SU-DHL-6 (cell line): ENCODE measurements at regions not wholly inside any gene's neighbourhood (a gene's known extent, or its start where the extent isn't known, plus 50 kb on each side); places are given as distances from the start of the nearest gene placed in this dataset.

Experiments
- H2AFZ ChIP-seq: fragments of 200-600 bp; sonication (generic); 2 replicates; pipeline ENCODE4 v1.6.1; 2014; ENCODE audit warnings: low read depth, mild to moderate bottlenecking, moderate library complexity, mixed read lengths, antibody characterized with exemption, low read length; ENCODE audit not compliant: severe bottlenecking
- H3F3A ChIP-seq: fragments of 200-600 bp; shearing (Covaris generic); 2 replicates; pipeline ENCODE4 v1.6.0; 2016; ENCODE audit warnings: antibody characterized with exemption, mild to moderate bottlenecking; ENCODE audit not compliant: insufficient read depth
- H3K27ac ChIP-seq: fragments of 200-600 bp; sonication (generic); 2 replicates; pipeline ENCODE4 v1.5.1; 2016; ENCODE audit warnings: low read depth, mild to moderate bottlenecking, low read length, moderate library complexity, mixed read lengths
- H3K27me3 ChIP-seq: fragments of 200-600 bp; sonication (generic), shearing (Covaris generic); 2 replicates; pipeline ENCODE4 v1.6.0; 2014; ENCODE audit warnings: mild to moderate bottlenecking, low read length
- H3K36me3 ChIP-seq: fragments of 200-600 bp; sonication (generic); 2 replicates; pipeline ENCODE4 v1.6.1; 2014; ENCODE audit warnings: mild to moderate bottlenecking, low read length, mixed read lengths
- H3K4me2 ChIP-seq: fragments of 300-600, 200-600 bp; shearing (Covaris generic), sonication (generic); 2 replicates; pipeline ENCODE4 v1.6.0; 2014; ENCODE audit warnings: low read length, low read depth, mild to moderate bottlenecking; ENCODE audit not compliant: poor library complexity, severe bottlenecking
- H3K4me3 ChIP-seq: fragments of 200-600 bp; sonication (generic); 2 replicates; pipeline ENCODE4 v1.5.1; 2014; ENCODE audit warnings: antibody characterized with exemption, low read length, mild to moderate bottlenecking, mixed read lengths; ENCODE audit not compliant: insufficient read depth, poor library complexity, severe bottlenecking
- H3K79me2 ChIP-seq: fragments of 200-600 bp; sonication (generic); 2 replicates; pipeline ENCODE4 v1.6.1; 2014; ENCODE audit warnings: mild to moderate bottlenecking, low read length, moderate library complexity; ENCODE audit not compliant: insufficient read depth
- H3K9ac ChIP-seq: fragments of 200-600 bp; sonication (generic); 2 replicates; pipeline ENCODE4 v1.7.0; 2014; ENCODE audit warnings: mild to moderate bottlenecking, low read length
- H3K9me2 ChIP-seq: fragments of 200-600 bp; sonication (generic); replicated peaks from 2 replicates; pipeline ENCODE4 v1.6.1; 2014; ENCODE audit warnings: low read length; ENCODE audit not compliant: insufficient read depth
- H3K9me3 ChIP-seq: fragments of 200-600 bp; sonication (generic); 2 replicates; pipeline ENCODE4 v1.6.1; 2014; ENCODE audit warnings: low read length, mixed read lengths; ENCODE audit not compliant: insufficient read depth
- H4K20me1 ChIP-seq: fragments of 200-600 bp; sonication (generic); 2 replicates; pipeline ENCODE4 v1.6.1; 2014; ENCODE audit warnings: low read depth, mild to moderate bottlenecking, antibody characterized with exemption, low read length, moderate library complexity, mixed read lengths
- CTCF ChIP-seq: fragments of 200-600 bp; sonication (generic); IDR thresholded peaks from one replicate; pipeline ENCODE4 v1.5.1; 2017; ENCODE audit warnings: antibody characterized with exemption, mild to moderate bottlenecking, low read length, moderate library complexity; ENCODE audit not compliant: insufficient read depth, poor library complexity, severe bottlenecking
- EZH2phosphoT487 ChIP-seq: fragments of 200-600 bp; sonication (generic), shearing (Covaris generic); conservative IDR thresholded peaks from 2 replicates; pipeline ENCODE4 v1.6.1; 2018; ENCODE audit warnings: mild to moderate bottlenecking, antibody characterized with exemption, low read length, moderate library complexity, mixed read lengths

GRCh38 chr18:60538891-60539290 is 166.3 kb upstream of the MC4R start:
- Histone ChIP-seq H3K27me3 (peaks cover 3% of the 10 kb centered on the region; the same call in 1 of the 2 replicates), H4K20me1 (peaks cover 8% of the 10 kb centered on the region; the same call in 1 of the 2 replicates), H3K9ac (no peak overlapping the region), H3K9me2 (no peaks in the 10 kb centered on the region), H3K79me2 (no peaks in the 10 kb centered on the region), H3F3A (no peaks in the 10 kb centered on the region), H3K36me3 (no peaks in the 10 kb centered on the region), H2AFZ (no peak overlapping the region), H3K9me3 (no peaks in the 10 kb centered on the region), H3K27ac (no peak overlapping the region), H3K4me2 (no peak overlapping the region), H3K4me3 (no peak overlapping the region)
- TF ChIP-seq CTCF (no peak), EZH2phosphoT487 (no peak)

DNA sequence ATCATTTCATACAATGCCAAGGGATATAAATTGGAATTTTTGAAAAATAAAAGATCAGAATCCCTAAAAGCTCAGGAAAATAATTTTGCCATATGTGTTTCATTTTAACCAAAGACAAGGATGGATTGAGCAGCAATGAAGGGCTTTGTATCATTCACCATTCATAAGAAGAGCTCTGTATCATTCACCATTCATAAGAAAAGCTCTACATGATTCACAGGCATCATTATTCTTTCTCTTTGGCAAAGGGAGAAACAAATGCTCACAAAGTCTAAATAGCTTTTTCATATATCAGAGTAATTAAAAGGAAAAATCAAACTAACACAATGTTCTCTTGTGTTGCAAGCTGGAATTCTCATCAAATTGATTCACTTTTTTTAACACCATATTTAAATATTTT is 169.1 kb upstream of the MC4R start:
- Histone ChIP-seq H3K27ac (no peak overlapping the region), H3K4me2 (no peak overlapping the region), H3K4me3 (no peak overlapping the region), H3F3A (no peaks in the 10 kb centered on the region), H4K20me1 (peaks cover 8% of the 10 kb centered on the region; the same call in 1 of the 2 replicates), H3K9ac (no peak overlapping the region), H3K9me3 (no peaks in the 10 kb centered on the region), H2AFZ (no peak overlapping the region), H3K36me3 (no peaks in the 10 kb centered on the region), H3K79me2 (no peaks in the 10 kb centered on the region), H3K9me2 (no peaks in the 10 kb centered on the region), H3K27me3 (peaks cover 3% of the 10 kb centered on the region; the same call in 1 of the 2 replicates)
- TF ChIP-seq EZH2phosphoT487 (no peak), CTCF (no peak)

DNA sequence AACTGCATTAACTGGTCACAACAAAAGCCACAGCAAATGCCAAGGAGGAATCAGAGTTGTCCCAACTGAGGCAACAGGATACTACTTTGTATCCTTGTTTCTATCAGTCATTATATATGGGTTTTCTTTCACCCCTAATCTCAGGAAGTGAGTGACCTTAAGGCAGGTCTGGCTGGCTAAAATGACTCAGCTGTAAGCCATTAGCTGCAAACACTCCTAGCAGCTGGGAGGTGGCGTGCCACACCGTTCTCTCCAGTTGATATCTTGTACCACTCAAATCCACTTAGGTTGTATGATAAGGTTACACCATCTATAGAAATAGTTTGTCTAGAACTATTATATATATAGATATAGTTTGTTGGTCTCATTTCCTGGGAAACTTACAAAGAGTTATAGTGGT is 171.1 kb upstream of the MC4R start:
- H3K4me3 ChIP-seq = no peak overlapping the region
- H3K36me3 ChIP-seq = no peaks in the 10 kb centered on the region
- TF ChIP-seq CTCF = no peak
- no peak for TF ChIP-seq EZH2phosphoT487
- no peaks in the 10 kb centered on the region for H3K9me3 ChIP-seq
- H4K20me1 ChIP-seq = peaks cover 7% of the 10 kb centered on the region; the same call in 1 of the 2 replicates
- no peaks in the 10 kb centered on the region for H3K79me2 ChIP-seq
- no peaks in the 10 kb centered on the region for H3K9me2 ChIP-seq
- H2AFZ ChIP-seq = no peak overlapping the region
- peaks cover 3% of the 10 kb centered on the region; the same call in 1 of the 2 replicates for H3K27me3 ChIP-seq
- H3K27ac ChIP-seq = no peak overlapping the region
- no peak overlapping the region for H3K4me2 ChIP-seq
- no peaks in the 10 kb centered on the region for H3F3A ChIP-seq
- H3K9ac ChIP-seq = no peak overlapping the region
